SU-DHL-6 (cell line): ENCODE measurements at regions not wholly inside any gene's neighbourhood (a gene's known extent, or its start where the extent isn't known, plus 50 kb on each side); places are given as distances from the start of the nearest gene placed in this dataset.
"Not testable (repeated sequence)": the region's sequence is repeated elsewhere in the genome, so short reads cannot be mapped to it uniquely, and the experiment has no call there.

Experiments used
- H2AFZ ChIP-seq: fragments of 200-600 bp; sonication (generic); 2 replicates; pipeline ENCODE4 v1.6.1; 2014; ENCODE audit warnings: low read depth, mild to moderate bottlenecking, moderate library complexity, mixed read lengths, antibody characterized with exemption, low read length; ENCODE audit not compliant: severe bottlenecking
- H3F3A ChIP-seq: fragments of 200-600 bp; shearing (Covaris generic); 2 replicates; pipeline ENCODE4 v1.6.0; 2016; ENCODE audit warnings: antibody characterized with exemption, mild to moderate bottlenecking; ENCODE audit not compliant: insufficient read depth
- H3K27ac ChIP-seq: fragments of 200-600 bp; sonication (generic); 2 replicates; pipeline ENCODE4 v1.5.1; 2016; ENCODE audit warnings: low read depth, mild to moderate bottlenecking, low read length, moderate library complexity, mixed read lengths
- H3K27me3 ChIP-seq: fragments of 200-600 bp; sonication (generic), shearing (Covaris generic); 2 replicates; pipeline ENCODE4 v1.6.0; 2014; ENCODE audit warnings: mild to moderate bottlenecking, low read length
- H3K36me3 ChIP-seq: fragments of 200-600 bp; sonication (generic); 2 replicates; pipeline ENCODE4 v1.6.1; 2014; ENCODE audit warnings: mild to moderate bottlenecking, low read length, mixed read lengths
- H3K4me2 ChIP-seq: fragments of 300-600, 200-600 bp; shearing (Covaris generic), sonication (generic); 2 replicates; pipeline ENCODE4 v1.6.0; 2014; ENCODE audit warnings: low read length, low read depth, mild to moderate bottlenecking; ENCODE audit not compliant: poor library complexity, severe bottlenecking
- H3K4me3 ChIP-seq: fragments of 200-600 bp; sonication (generic); 2 replicates; pipeline ENCODE4 v1.5.1; 2014; ENCODE audit warnings: antibody characterized with exemption, low read length, mild to moderate bottlenecking, mixed read lengths; ENCODE audit not compliant: insufficient read depth, poor library complexity, severe bottlenecking
- H3K79me2 ChIP-seq: fragments of 200-600 bp; sonication (generic); 2 replicates; pipeline ENCODE4 v1.6.1; 2014; ENCODE audit warnings: mild to moderate bottlenecking, low read length, moderate library complexity; ENCODE audit not compliant: insufficient read depth
- H3K9ac ChIP-seq: fragments of 200-600 bp; sonication (generic); 2 replicates; pipeline ENCODE4 v1.7.0; 2014; ENCODE audit warnings: mild to moderate bottlenecking, low read length
- H3K9me2 ChIP-seq: fragments of 200-600 bp; sonication (generic); replicated peaks from 2 replicates; pipeline ENCODE4 v1.6.1; 2014; ENCODE audit warnings: low read length; ENCODE audit not compliant: insufficient read depth
- H3K9me3 ChIP-seq: fragments of 200-600 bp; sonication (generic); 2 replicates; pipeline ENCODE4 v1.6.1; 2014; ENCODE audit warnings: low read length, mixed read lengths; ENCODE audit not compliant: insufficient read depth
- H4K20me1 ChIP-seq: fragments of 200-600 bp; sonication (generic); 2 replicates; pipeline ENCODE4 v1.6.1; 2014; ENCODE audit warnings: low read depth, mild to moderate bottlenecking, antibody characterized with exemption, low read length, moderate library complexity, mixed read lengths
- CTCF ChIP-seq: fragments of 200-600 bp; sonication (generic); IDR thresholded peaks from one replicate; pipeline ENCODE4 v1.5.1; 2017; ENCODE audit warnings: antibody characterized with exemption, mild to moderate bottlenecking, low read length, moderate library complexity; ENCODE audit not compliant: insufficient read depth, poor library complexity, severe bottlenecking
- EZH2phosphoT487 ChIP-seq: fragments of 200-600 bp; sonication (generic), shearing (Covaris generic); conservative IDR thresholded peaks from 2 replicates; pipeline ENCODE4 v1.6.1; 2018; ENCODE audit warnings: mild to moderate bottlenecking, antibody characterized with exemption, low read length, moderate library complexity, mixed read lengths

GRCh38 chr6:168913866-168914469 is 339.7 kb downstream of the THBS2 start:
- Histone ChIP-seq H3K36me3 (no peaks in the 10 kb centered on the region), H3K9me3 (no peaks in the 10 kb centered on the region), H3K4me2 (no peak overlapping the region), H3K9ac (no peak overlapping the region), H3K27ac (no peak overlapping the region), H3K4me3 (no peak overlapping the region), H3K9me2 (no peaks in the 10 kb centered on the region), H4K20me1 (no peaks in the 10 kb centered on the region), H3F3A (no peaks in the 10 kb centered on the region), H3K27me3 (no peaks in the 10 kb centered on the region), H2AFZ (no peak overlapping the region), H3K79me2 (no peaks in the 10 kb centered on the region)
- TF ChIP-seq CTCF (no peak), EZH2phosphoT487 (no peak)

- H3K79me2 ChIP-seq, H3K9me3 ChIP-seq, H4K20me1 ChIP-seq, H3K27me3 ChIP-seq, H2AFZ ChIP-seq, H3K27ac ChIP-seq, H3K9ac ChIP-seq, H3F3A ChIP-seq, H3K4me3 ChIP-seq, H3K9me2 ChIP-seq, H3K36me3 ChIP-seq, H3K4me2 ChIP-seq: not testable (repeated sequence)
Observed at GRCh38 chr6:168913231-168913865, 340.3 kb downstream of the THBS2 start.

GRCh38 chr6:168909288-168909687 is 344.4 kb downstream of the THBS2 start:
- Histone ChIP-seq H3K9me2 (no peaks in the 10 kb centered on the region), H3K9me3 (no peaks in the 10 kb centered on the region), H3K27me3 (no peaks in the 10 kb centered on the region; the same call in 1 of the 2 replicates), H3K4me2 (no peak overlapping the region), H3F3A (no peaks in the 10 kb centered on the region), H3K4me3 (no peak overlapping the region), H2AFZ (no peak overlapping the region), H3K9ac (no peak overlapping the region), H3K36me3 (no peaks in the 10 kb centered on the region), H3K79me2 (no peaks in the 10 kb centered on the region), H4K20me1 (no peaks in the 10 kb centered on the region), H3K27ac (no peak overlapping the region)
- TF ChIP-seq CTCF, result no peak

GRCh38 chr6:168908887-168909286 is 344.8 kb downstream of the THBS2 start:
- Histone ChIP-seq H3K9ac (no peak overlapping the region), H3K9me3 (no peaks in the 10 kb centered on the region)
- TF ChIP-seq CTCF (no peak), EZH2phosphoT487 (no peak)

More at GRCh38 chr6:168908887-168909286, 344.8 kb downstream of the THBS2 start:
- H3K4me2 ChIP-seq, result no peak overlapping the region
- no peak overlapping the region for H3K27ac ChIP-seq
- no peaks in the 10 kb centered on the region for H4K20me1 ChIP-seq
- no peak overlapping the region for H2AFZ ChIP-seq
- H3K9me2 ChIP-seq, result no peaks in the 10 kb centered on the region
- no peaks in the 10 kb centered on the region for H3F3A ChIP-seq
- H3K36me3 ChIP-seq, result no peaks in the 10 kb centered on the region
- no peaks in the 10 kb centered on the region; the same call in 1 of the 2 replicates for H3K27me3 ChIP-seq
- no peak overlapping the region for H3K4me3 ChIP-seq
- no peaks in the 10 kb centered on the region for H3K79me2 ChIP-seq
